ENCODE measurements at regions not wholly inside any gene's neighbourhood (a gene's known extent, or its start where the extent isn't known, plus 50 kb on each side); places are given as distances from the start of the nearest gene placed in this dataset.

- TF ChIP-seq CTCF (IDR thresholded peaks at IDR 0.05; ENCODE audit: low read depth, low read length) (no peak), EZH2phosphoT487 (IDR thresholded peaks at IDR 0.05; ENCODE audit: low read depth) (no peak)
These were observed 334.3 kb downstream of the C16orf95 start for GRCh38 chr16:86982912-86983311.
